ENCODE measurements at regions not wholly inside any gene's neighbourhood (a gene's known extent, or its start where the extent isn't known, plus 50 kb on each side); places are given as distances from the start of the nearest gene placed in this dataset.

GRCh38 chr1:239924741-239925350 lies 166.8 kb upstream of the FMN2 start:
- no peak for DNase-seq (ENCODE audit: low read depth in 3 of 3)

- DNase-seq (ENCODE audit: low read depth in 3 of 3), result no peak
Observed at GRCh38 chr1:239926184-239926583, 165.5 kb upstream of the FMN2 start.

GRCh38 chr1:239929317-239929716 lies 162.4 kb upstream of the FMN2 start:
- DNase-seq (ENCODE audit: low read depth in 3 of 3), result no peak

GRCh38 chr1:239930686-239931262 lies 160.9 kb upstream of the FMN2 start:
- no peak for DNase-seq (ENCODE audit: low read depth in 3 of 3)

- no peak for DNase-seq (ENCODE audit: low read depth in 3 of 3)
Observed at GRCh38 chr1:239931341-239931740, 160.3 kb upstream of the FMN2 start.

- no peak for DNase-seq (ENCODE audit: low read depth in 3 of 3)
Observed at GRCh38 chr1:239939602-239940001, 152.1 kb upstream of the FMN2 start.

GRCh38 chr1:239943761-239944160 lies 147.9 kb upstream of the FMN2 start:
- no peak for DNase-seq (ENCODE audit: low read depth in 3 of 3)

GRCh38 chr1:239944666-239945065 lies 147.0 kb upstream of the FMN2 start:
- no peak for DNase-seq (ENCODE audit: low read depth in 3 of 3)

- DNase-seq (ENCODE audit: low read depth in 3 of 3), result no peak
Observed at GRCh38 chr1:239947801-239948200, 143.9 kb upstream of the FMN2 start.

GRCh38 chr1:239951511-239952140 lies 140.1 kb upstream of the FMN2 start:
- peak in 1 of 3 experiments; percentile 3 for DNase-seq (ENCODE audit: low read depth in 3 of 3)

GRCh38 chr1:239952348-239953308 lies 139.1 kb upstream of the FMN2 start:
- DNase-seq (ENCODE audit: low read depth in 3 of 3), result no peak

GRCh38 chr1:239954836-239955235 lies 136.8 kb upstream of the FMN2 start:
- no peak for DNase-seq (ENCODE audit: low read depth in 3 of 3)

GRCh38 chr1:239955431-239955830 lies 136.3 kb upstream of the FMN2 start:
- no peak for DNase-seq (ENCODE audit: low read depth in 3 of 3)

- no peak for DNase-seq (ENCODE audit: low read depth in 3 of 3)
Observed at GRCh38 chr1:239956263-239956662, 135.4 kb upstream of the FMN2 start.

- DNase-seq (ENCODE audit: low read depth in 3 of 3), result no peak
Observed at GRCh38 chr1:239958063-239958462, 133.6 kb upstream of the FMN2 start.

GRCh38 chr1:239960366-239960765 lies 131.3 kb upstream of the FMN2 start:
- no peak for DNase-seq (ENCODE audit: low read depth in 3 of 3)

- DNase-seq (ENCODE audit: low read depth in 3 of 3), result no peak
Observed at GRCh38 chr1:239963856-239964255, 127.8 kb upstream of the FMN2 start.

GRCh38 chr1:239976130-239976968 lies 115.3 kb upstream of the FMN2 start:
- peak in 1 of 3 experiments; percentile 2 for DNase-seq (ENCODE audit: low read depth in 3 of 3)

- DNase-seq (ENCODE audit: low read depth in 3 of 3), result no peak
Observed at GRCh38 chr1:239977416-239977815, 114.3 kb upstream of the FMN2 start.

GRCh38 chr1:239979456-239979855 lies 112.2 kb upstream of the FMN2 start:
- DNase-seq (ENCODE audit: low read depth in 3 of 3), result no peak

- no peak for DNase-seq (ENCODE audit: low read depth in 3 of 3)
Observed at GRCh38 chr1:239982762-239983161, 108.9 kb upstream of the FMN2 start.
